B cell (primary cell): ENCODE measurements at regions not wholly inside any gene's neighbourhood (a gene's known extent, or its start where the extent isn't known, plus 50 kb on each side); places are given as distances from the start of the nearest gene placed in this dataset.

Experiments used
- EZH2 ChIP-seq: IDR thresholded peaks from 2 replicates; pipeline ENCODE4 v1.6.1; 2012; ENCODE audit warnings: borderline replicate concordance, low read depth, mild to moderate bottlenecking, moderate library complexity, low read length; ENCODE audit not compliant: insufficient read depth, poor library complexity, severe bottlenecking
- TF ChIP-seq, protein P1 (sequence below): fragments of 200-600 bp; IDR thresholded peaks from one replicate; pipeline ENCODE4 v1.8.0; 2022; ENCODE audit warnings: antibody characterized with exemption, mild to moderate bottlenecking

DNA sequence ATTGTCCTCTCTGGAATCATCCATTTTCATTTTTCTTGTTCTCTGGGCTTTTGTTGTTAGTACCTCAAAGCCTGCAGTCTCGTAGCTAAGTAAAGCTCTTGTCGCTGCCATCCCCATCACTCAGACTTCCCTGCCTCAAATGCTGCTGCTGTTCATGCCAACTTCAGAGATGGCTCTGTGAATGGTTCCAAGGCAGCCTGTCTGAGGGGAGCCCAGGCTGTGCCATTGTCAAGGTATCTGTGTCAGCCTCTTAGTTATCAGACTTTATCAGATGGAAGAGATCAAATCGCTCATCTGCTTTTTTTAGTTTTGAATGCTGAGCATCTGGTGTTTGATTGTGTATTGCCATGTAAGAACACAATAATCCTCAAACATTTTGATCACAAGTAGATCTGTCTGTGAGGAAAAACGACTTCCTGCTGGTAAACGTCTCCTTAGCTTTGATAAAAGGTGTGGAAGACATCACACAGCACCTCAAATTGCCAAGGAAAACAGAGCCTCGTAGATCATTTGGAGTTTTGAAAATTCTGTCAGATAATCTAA lies 304.2 kb upstream of the ZC3H12C start:
- TF ChIP-seq, protein P1, sequence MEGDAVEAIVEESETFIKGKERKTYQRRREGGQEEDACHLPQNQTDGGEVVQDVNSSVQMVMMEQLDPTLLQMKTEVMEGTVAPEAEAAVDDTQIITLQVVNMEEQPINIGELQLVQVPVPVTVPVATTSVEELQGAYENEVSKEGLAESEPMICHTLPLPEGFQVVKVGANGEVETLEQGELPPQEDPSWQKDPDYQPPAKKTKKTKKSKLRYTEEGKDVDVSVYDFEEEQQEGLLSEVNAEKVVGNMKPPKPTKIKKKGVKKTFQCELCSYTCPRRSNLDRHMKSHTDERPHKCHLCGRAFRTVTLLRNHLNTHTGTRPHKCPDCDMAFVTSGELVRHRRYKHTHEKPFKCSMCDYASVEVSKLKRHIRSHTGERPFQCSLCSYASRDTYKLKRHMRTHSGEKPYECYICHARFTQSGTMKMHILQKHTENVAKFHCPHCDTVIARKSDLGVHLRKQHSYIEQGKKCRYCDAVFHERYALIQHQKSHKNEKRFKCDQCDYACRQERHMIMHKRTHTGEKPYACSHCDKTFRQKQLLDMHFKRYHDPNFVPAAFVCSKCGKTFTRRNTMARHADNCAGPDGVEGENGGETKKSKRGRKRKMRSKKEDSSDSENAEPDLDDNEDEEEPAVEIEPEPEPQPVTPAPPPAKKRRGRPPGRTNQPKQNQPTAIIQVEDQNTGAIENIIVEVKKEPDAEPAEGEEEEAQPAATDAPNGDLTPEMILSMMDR, result no peak
- TF ChIP-seq EZH2, result no peak
